ENCODE measurements at regions not wholly inside any gene's neighbourhood (a gene's known extent, or its start where the extent isn't known, plus 50 kb on each side); places are given as distances from the start of the nearest gene placed in this dataset.
A peak's percentile ranks its signal among the peaks of the same experiment; 100 is the strongest.

DNA sequence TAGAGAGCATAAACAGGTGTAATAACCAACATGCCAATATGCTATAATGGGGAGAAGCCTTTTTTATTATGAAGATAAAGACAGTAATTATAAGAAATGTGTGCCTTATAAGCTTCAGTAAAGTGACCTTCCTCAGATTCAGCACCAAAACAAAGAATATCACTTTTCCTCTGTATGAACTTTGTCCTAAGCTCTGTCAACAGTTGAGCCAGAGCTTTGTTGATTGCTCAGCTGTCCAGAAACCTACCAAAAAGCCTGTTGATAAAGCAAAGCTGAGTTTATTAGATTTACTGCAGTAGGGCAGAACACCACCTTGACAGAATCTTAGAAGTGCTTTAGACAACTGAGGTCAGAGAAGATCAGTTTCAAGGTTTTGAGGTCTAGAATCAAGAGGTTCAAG is 635.3 kb downstream of the EDEM1 start:
- in situ Hi-C loops (cut with MboI) (no loop called here), intact Hi-C loops (cut with micrococcal nuclease) (no loop called here)
- Histone ChIP-seq H3K27me3 (ENCODE audit: control insufficient read depth in 2 of 2, insufficient read depth in 2 of 2, low read length in 2 of 2) (no peaks in the 10 kb centered on the region), H3K4me3 (no peak overlapping the region), H3K9me3 (replicated peaks; ENCODE audit: control insufficient read depth, insufficient read depth, low read depth, low read length) (no peaks in the 10 kb centered on the region), H3K4me1 (replicated peaks in 1 of 2; ENCODE audit: control insufficient read depth in 2 of 2, insufficient read depth in 2 of 2, low read length in 2 of 2) (no peaks in the 10 kb centered on the region), H3K9ac (ENCODE audit: insufficient read depth in 1 of 2, low read depth in 2 of 2, low read length in 2 of 2) (no peak overlapping the region), H3K27ac (ENCODE audit: extremely low read depth, low read depth, low read length) (no peak overlapping the region), H4K20me1 (replicated peaks; ENCODE audit: control insufficient read depth, insufficient read depth, low read length) (no peaks in the 10 kb centered on the region), H3K4me2 (ENCODE audit: insufficient read depth, low read length) (no peak overlapping the region), H2AFZ (ENCODE audit: low read depth, low read length) (no peak overlapping the region), H3K79me2 (ENCODE audit: control insufficient read depth, insufficient read depth, low read length) (no peaks in the 10 kb centered on the region), H3K9me1 (ENCODE audit: control insufficient read depth, insufficient read depth, low read length) (no peaks in the 10 kb centered on the region), H3K36me3 (ENCODE audit: control insufficient read depth, insufficient read depth, low read length) (no peaks in the 10 kb centered on the region)
- BruUV-seq (replicated peaks): no TSS peak
- CTCF ChIA-PET (ENCODE audit: low intra/inter-chr PET ratio): no interaction called here
- DNase-seq (ENCODE audit: extremely low read depth in 1 of 4, low spot score in 3 of 4) (no peak), FAIRE-seq (no peak), ATAC-seq (no peak)
- POLR2A ChIA-PET: interaction anchor here (1.0 kb wide), 1 partner anchor 9 kb away, joined by 4 read pairs; no protein-coding TSS in a partner anchor
- TF ChIP-seq ZNF75A (CRISPR knock-in tag; IDR thresholded peaks at IDR 0.05): no peak
- no peak for TF ChIP-seq TEAD4 (IDR thresholded peaks at IDR 0.05; ENCODE audit: low read length)
- no peak for TF ChIP-seq TEAD4 (CRISPR knock-in tag; IDR thresholded peaks at IDR 0.05; ENCODE audit: borderline replicate concordance)
- TF ChIP-seq THRAP3 (IDR thresholded peaks at IDR 0.05; ENCODE audit: borderline replicate concordance): no peak
- no peak for TF ChIP-seq ZNF507 (tag; conservative IDR thresholded peaks at IDR 0.05)
- TF ChIP-seq FOXK2 (conservative IDR thresholded peaks at IDR 0.05 in 1 of 2, IDR thresholded peaks at IDR 0.05 in 1 of 2; ENCODE audit: low read depth in 2 of 2): no peak
- no peak for TF ChIP-seq CCAR2 (IDR thresholded peaks at IDR 0.05; ENCODE audit: low read depth, low read length)
- no peak for TF ChIP-seq ZNF41 (CRISPR knock-in tag; conservative IDR thresholded peaks at IDR 0.05)

DNA sequence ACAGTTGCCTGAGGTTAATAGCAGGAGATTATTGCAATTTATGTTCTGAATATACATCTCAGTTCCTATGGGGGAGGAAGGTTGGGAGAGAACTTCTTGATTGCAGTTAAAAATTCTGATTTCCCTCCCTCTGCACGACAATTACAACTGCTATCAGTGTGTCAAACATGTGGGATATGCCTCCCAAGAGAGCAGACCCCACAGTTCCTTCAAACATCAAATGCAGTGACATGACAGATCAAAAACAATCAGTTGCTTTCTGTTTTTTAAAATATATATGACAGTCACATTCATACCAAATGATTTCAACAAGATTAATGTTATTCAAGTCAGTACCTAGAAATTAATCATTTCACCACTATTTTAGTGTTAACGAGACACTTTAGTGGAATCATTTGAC is 639.0 kb downstream of the EDEM1 start:
- POLR2A ChIA-PET: no interaction called here
- in situ Hi-C loops (cut with MboI): no loop called here
- WGBS (ENCODE audit: insufficient coverage, low coverage, missing lambda C conversion rate): 3% methylated on average over 2 of the region's 2 CpGs

More for the DNA sequence above, 639.0 kb downstream of the EDEM1 start:
- FAIRE-seq (peak; percentile 26), ATAC-seq (no peak), DNase-seq (ENCODE audit: extremely low read depth in 1 of 4, low spot score in 3 of 4) (no peak)
- CTCF ChIA-PET (ENCODE audit: low intra/inter-chr PET ratio): no interaction called here
- H3K79me2 ChIP-seq (ENCODE audit: control insufficient read depth, insufficient read depth, low read length): no peaks in the 10 kb centered on the region
- no peaks in the 10 kb centered on the region for H3K9me1 ChIP-seq (ENCODE audit: control insufficient read depth, insufficient read depth, low read length)
- no peak overlapping the region for H3K27ac ChIP-seq (ENCODE audit: extremely low read depth, low read depth, low read length)
- no peak overlapping the region for H2AFZ ChIP-seq (ENCODE audit: low read depth, low read length)
- no peaks in the 10 kb centered on the region for H3K27me3 ChIP-seq (ENCODE audit: control insufficient read depth in 2 of 2, insufficient read depth in 2 of 2, low read length in 2 of 2)
- no TSS peak for BruUV-seq (replicated peaks)
- no peaks in the 10 kb centered on the region for H4K20me1 ChIP-seq (replicated peaks; ENCODE audit: control insufficient read depth, insufficient read depth, low read length)
- H3K4me3 ChIP-seq: no peak overlapping the region
- TF ChIP-seq, protein P1, sequence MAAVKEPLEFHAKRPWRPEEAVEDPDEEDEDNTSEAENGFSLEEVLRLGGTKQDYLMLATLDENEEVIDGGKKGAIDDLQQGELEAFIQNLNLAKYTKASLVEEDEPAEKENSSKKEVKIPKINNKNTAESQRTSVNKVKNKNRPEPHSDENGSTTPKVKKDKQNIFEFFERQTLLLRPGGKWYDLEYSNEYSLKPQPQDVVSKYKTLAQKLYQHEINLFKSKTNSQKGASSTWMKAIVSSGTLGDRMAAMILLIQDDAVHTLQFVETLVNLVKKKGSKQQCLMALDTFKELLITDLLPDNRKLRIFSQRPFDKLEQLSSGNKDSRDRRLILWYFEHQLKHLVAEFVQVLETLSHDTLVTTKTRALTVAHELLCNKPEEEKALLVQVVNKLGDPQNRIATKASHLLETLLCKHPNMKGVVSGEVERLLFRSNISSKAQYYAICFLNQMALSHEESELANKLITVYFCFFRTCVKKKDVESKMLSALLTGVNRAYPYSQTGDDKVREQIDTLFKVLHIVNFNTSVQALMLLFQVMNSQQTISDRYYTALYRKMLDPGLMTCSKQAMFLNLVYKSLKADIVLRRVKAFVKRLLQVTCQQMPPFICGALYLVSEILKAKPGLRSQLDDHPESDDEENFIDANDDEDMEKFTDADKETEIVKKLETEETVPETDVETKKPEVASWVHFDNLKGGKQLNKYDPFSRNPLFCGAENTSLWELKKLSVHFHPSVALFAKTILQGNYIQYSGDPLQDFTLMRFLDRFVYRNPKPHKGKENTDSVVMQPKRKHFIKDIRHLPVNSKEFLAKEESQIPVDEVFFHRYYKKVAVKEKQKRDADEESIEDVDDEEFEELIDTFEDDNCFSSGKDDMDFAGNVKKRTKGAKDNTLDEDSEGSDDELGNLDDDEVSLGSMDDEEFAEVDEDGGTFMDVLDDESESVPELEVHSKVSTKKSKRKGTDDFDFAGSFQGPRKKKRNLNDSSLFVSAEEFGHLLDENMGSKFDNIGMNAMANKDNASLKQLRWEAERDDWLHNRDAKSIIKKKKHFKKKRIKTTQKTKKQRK (IDR thresholded peaks at IDR 0.05; ENCODE audit: borderline replicate concordance, low read depth, low read length): no peak
- TF ChIP-seq SP1 (CRISPR knock-in tag; IDR thresholded peaks at IDR 0.05) (no peak), NCOA2 (IDR thresholded peaks at IDR 0.05; ENCODE audit: partially characterized antibody in 2 of 2) (no peak), PTTG1 (tag; IDR thresholded peaks at IDR 0.05; ENCODE audit: low read depth) (no peak), CSDE1 (IDR thresholded peaks at IDR 0.05) (no peak)
- no peak overlapping the region for H3K9ac ChIP-seq (ENCODE audit: insufficient read depth in 1 of 2, low read depth in 2 of 2, low read length in 2 of 2)
- H3K36me3 ChIP-seq (ENCODE audit: control insufficient read depth, insufficient read depth, low read length): no peaks in the 10 kb centered on the region
- H3K9me3 ChIP-seq (replicated peaks; ENCODE audit: control insufficient read depth, insufficient read depth, low read depth, low read length): no peaks in the 10 kb centered on the region
- intact Hi-C loops (cut with micrococcal nuclease): no loop called here
- H3K4me2 ChIP-seq (ENCODE audit: insufficient read depth, low read length): no peak overlapping the region
- no peaks in the 10 kb centered on the region for H3K4me1 ChIP-seq (replicated peaks in 1 of 2; ENCODE audit: control insufficient read depth in 2 of 2, insufficient read depth in 2 of 2, low read length in 2 of 2)
